Renal cortical epithelial cell (primary cell): ENCODE measurements at regions not wholly inside any gene's neighbourhood (a gene's known extent, or its start where the extent isn't known, plus 50 kb on each side); places are given as distances from the start of the nearest gene placed in this dataset.
"Not testable (repeated sequence)": the region's sequence is repeated elsewhere in the genome, so short reads cannot be mapped to it uniquely, and the experiment has no call there.

Source experiments
- DNase-seq: peaks from one replicate; pipeline ENCODE4 v3.0.0-alpha.2; 2011; ENCODE audit warnings: low read depth

GRCh38 chr1:198809247-198809646, 170.4 kb downstream of the PTPRC start:
- no peak for DNase-seq

DNA sequence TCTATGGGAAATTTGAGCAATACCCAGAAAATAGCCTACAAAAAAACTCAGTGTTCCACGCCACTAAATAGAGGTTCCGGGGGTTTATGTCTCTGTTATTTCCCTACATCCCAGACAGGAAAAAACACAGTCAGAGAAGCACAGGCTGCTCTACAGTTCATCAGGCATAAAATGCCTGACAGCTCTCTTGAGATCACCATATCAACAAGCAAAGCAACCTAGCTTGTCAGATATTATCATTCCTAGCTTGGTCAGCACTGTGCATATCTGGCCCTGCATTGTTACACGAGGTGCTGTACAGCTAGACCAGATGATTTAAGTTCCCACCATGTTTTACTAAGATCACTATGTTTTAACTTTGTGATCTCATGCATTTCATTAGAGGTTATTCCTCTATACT, 172.6 kb downstream of the PTPRC start:
- DNase-seq: no peak

DNA sequence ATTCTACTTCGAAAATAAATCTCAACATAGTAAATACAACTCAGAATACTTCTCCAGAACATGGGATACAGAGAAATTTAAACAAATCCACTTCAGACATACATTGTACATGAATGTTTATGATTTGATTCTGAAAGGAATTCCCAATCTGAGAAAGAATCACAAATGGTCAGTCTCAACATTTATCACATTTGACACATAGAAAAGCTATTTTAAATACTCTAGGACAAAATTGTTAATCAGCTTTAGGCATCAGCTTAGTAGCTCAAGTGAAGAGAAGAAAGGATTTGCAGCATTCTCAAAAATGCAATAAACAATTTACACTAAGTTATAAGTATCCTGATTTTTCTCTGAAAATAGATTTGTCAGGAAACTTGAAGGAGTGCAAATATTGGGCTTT, 184.8 kb downstream of the PTPRC start:
- DNase-seq: no peak

DNA sequence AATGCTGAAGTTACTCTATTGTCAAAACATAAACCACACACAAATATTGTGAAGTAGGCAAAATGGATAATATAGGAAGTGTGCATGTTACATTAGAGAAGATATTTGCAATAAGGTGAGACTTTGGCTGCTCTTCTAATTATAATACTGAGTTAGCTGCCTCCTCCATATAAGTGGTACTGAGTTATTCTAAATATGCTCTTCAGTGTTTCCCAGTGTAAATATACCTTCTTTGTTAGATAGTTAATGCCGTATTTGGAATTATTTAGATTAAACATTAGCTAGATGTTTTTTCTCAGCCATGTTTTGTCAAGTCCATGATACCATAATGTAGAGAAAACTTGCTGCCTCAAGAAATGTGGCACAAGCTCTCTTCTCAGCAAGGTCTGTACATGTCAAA, 186.4 kb downstream of the PTPRC start:
- no peak for DNase-seq

GRCh38 chr1:198829356-198829755, 190.5 kb downstream of the PTPRC start:
- DNase-seq: no peak

DNA sequence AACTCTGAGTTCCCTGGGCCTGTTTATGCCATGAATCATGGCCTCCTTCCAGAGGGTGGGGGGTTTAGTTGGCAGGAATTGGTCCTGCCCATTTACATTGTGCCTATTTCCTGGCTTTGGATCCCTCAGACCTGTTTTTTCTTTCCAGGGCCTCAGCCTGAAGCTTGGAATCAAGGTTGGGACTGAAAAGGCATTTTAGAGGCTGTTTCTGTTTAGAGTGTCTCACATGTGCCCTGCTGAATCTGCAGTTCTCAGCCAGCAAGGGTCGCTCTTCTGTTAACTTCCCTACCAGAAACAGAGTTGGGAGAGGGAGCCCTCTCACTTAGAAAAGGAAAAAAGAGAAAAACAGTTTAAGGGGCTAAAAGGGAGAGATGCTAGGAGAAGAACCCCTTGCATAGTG, 191.1 kb downstream of the PTPRC start:
- peak; percentile 61 for DNase-seq

- peak; percentile 83 for DNase-seq
These were observed 191.6 kb downstream of the PTPRC start for GRCh38 chr1:198830412-198830811.

DNA sequence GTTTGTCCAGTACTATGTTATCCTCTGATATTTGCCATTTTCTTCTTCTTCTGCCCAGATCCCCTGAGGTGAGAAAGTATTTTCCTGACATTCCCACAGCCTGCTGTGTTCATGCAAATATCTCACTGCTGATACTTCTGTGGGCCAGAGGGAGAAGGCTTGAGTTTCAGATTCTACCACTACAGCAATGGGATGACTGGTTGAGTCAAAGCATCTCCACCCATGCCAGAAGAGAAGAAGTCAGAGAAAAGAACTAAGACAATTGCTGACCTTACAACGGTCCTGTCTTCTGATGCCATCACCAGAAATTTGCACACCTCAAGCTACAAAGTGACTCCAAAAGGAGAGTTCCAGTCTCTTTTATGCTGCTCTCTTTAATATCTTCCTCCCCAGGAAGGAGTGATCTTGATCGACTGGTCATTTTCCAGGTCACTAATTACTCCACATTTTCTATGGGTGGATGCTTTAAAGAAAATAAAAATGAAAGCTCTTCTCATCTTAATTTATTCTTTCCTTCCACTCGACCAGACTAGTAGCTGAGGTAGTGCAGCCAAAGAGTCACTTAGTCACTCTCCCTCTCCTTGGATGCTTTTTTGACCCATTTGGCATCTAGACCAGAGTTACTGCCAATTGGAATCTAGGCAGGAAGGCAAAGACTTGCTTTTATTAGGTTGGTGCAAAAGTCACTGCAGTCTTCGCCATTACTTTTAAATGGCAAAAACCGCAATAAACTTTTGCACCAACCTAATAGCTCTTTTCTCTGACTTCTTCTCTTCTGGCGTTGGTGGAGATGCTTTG, 195.1 kb downstream of the PTPRC start:
- DNase-seq: no peak

DNA sequence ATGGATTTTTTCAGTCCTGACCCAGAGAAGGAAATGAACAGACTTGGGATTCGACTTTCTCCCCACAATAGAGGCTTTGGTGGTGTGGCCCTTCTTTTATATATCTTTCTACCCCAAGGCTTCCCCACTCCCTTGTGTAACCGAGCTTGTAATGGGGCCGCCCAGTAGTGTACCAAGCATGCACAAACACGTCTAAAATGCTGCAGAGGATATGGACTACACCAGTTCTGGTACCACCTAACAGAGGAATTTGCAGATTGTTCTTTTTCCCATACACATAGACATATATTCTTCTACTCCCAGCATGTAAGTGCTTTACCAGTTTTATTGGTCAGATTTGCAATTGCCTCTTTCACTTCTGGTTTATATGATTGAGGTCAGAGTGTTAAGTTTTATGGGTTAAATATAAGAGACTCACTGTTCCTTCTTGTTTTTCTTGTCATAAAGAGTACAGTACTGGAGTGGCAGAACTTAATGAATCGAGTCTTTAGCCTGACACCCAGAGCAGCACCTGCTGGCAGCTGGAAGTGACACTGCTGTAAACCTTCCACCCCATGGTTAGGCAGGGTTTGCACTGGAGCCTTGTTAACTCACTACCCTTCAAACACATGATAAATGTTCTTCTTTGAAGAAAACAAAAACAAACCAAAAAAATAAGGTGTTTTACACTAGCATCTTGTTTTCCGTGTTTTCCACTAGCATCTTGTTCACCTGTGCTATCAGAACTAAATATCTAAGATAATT, 198.6 kb downstream of the PTPRC start:
- DNase-seq: no peak

DNA sequence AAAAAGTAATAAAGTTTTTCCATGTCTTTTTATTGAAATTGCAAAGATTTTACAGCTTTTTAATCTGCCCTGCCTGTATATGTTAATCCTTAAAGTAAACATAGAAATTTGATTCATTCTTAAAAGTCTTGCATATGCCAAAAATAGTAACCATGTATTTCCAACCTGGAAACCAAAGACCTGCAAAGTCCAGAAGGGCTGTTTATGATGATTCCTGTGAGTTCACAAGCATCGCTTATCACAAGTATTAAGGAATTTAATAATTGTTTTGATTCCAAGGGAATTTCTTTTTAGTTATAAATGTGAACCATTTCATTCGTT, 199.1 kb downstream of the PTPRC start:
- no peak for DNase-seq

GRCh38 chr1:198841477-198841876, 202.6 kb downstream of the PTPRC start:
- DNase-seq: no peak

DNA sequence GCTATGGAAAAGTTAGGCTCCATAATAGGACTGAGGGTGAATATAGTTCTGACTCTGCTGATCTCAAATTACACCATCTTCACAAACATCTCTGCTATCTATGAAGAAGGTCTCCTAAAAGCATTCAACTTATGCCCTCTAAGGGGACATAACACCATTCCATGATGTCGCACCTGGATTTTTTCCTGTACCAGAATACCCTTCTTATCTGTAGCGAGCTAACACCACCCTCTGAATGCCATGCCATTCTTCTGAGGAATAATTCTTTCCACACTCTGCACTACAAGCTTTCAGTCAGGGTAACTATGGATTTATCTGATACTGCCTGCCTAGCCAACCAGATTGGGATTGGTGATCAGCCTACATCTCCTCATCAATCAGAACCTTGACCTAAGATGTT, 203.8 kb downstream of the PTPRC start:
- no peak for DNase-seq

DNA sequence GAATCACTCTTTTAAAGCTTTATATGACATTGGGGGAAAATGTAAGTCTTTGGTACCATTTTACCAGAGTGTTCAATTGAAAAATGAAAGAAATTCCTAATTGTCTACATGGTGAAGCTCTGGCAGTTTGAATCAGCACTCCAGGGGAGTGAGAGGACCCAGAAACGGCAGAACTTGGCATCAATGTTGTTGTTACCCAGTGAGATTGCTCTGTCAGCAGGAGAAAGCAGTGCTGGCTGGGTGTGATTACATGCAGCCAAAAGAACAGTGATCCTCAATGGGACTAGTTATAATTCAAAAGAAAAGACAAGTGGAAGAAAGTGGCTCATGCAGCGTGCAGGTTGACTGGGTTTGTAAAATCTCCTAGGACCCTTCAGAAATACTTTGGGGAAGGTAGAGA, 206.4 kb downstream of the PTPRC start:
- no peak for DNase-seq

DNA sequence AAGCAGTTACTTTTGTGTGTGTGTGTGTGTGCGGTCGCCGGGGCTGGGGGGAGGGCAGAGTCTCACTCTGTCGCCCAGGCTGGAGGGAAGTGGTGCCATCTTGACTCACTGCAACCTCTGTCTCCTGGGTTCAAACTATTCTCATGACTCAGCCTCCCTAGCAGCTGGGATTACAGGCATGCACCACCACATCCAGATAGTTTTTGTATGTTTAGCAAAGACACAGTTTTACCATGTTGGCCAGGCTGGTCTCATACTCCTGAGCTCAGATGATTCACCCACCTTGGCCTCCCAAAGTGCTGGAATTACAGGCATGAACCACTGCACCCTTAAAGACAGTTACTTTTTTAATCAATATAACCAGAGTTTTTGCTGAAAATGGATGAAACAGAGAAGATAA, 207.0 kb downstream of the PTPRC start:
- DNase-seq: peak; percentile 28

DNA sequence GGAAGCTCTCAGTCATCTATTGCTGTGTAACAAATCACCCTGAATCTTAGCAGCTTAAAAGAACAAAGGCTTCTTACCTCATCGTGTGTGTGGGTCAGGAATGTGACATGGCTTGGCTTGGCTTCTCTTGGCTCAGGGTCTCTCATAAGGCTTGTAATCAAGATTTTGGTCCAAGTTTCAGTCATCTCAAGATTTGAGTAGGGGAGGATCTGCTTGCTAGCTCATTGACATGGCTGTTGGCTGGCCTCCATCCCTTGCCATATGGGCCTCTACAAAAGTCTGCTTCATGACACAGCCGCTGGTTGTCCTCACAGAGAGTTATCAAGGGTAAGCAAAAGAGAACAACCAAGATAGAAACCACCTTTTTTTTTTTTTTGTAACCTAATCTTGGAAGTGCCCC, 207.7 kb downstream of the PTPRC start:
- no peak for DNase-seq

DNA sequence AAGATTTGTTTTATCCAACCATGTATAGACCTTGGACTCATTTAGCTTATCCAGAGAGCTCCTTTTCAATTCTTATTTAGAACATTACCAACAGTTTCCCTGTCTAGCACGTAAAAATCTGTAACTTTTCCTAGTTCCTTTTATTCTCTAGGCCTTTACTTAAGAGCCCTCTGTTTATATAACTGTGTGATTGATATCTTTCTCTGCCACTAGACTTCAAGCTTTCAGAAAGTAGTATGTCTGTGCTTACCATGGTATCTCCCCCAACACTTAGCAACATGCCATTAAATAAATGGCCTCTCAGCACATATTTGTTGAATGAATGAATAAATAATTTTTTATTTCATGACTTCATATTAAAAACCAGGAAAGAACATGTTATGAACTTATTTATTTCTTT, 209.4 kb downstream of the PTPRC start:
- no peak for DNase-seq

GRCh38 chr1:198848649-198849048, 209.8 kb downstream of the PTPRC start:
- no peak for DNase-seq

DNA sequence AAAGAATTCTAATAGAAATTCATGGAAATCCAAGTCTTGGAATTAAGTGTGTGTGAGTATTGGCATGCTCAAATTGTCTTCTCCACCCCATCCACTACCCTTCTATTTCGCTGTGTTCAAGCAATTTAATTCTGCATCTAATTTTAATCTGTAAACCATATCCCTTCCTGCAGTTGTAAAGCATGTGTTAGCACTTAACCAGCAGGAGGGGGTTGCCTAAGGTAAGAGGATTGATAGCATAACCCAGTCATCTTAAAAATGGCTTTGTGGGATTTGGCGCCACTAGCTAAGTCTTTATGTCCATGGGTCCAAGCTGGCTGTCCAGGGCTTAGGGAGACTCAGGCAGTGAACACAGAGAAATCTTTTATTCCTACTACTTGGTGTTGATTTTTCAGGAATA, 210.3 kb downstream of the PTPRC start:
- peak; percentile 31 for DNase-seq

DNA sequence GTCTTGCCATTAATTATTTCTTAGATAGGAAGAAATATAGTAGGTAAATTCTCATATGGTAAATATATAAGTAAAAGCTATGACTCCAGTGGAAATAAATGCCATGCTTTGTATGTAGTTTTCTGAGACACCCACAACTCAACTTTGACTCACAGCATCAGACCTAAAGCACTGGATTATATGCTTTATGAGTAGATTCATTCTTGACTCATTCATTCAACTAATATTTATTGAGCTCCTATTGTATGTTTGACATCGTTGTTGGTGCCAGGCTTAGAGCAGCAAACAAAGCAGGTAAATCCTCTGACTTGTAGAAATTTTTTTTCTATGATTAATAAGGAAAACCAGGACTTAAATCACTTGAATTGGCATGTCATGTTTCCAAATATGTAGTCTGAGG, 211.4 kb downstream of the PTPRC start:
- no peak for DNase-seq

DNA sequence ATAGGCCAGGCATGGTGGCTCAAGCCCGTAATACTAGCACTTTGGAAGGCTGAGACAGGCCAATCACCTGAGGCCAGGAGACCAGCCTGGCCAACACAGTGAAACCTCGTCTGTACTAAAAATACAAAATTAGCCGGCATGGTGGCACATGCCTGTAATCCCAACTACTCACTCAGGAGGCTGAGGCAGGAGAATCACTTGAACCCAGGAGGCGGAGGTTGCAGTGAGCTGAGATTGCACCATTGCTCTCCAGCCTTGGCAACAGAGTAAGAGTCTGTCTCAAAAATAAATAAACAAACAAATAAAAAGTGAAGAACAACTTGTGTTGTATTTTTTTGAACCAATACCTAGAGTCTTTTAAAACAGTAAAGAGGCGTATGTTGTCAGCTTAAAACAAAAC, 212.1 kb downstream of the PTPRC start:
- not testable (repeated sequence) for DNase-seq

- no peak for DNase-seq
These were observed 217.8 kb downstream of the PTPRC start for GRCh38 chr1:198856601-198857000.

- peak; percentile 81 for DNase-seq
These were observed 219.2 kb downstream of the PTPRC start for GRCh38 chr1:198858033-198858432.

DNA sequence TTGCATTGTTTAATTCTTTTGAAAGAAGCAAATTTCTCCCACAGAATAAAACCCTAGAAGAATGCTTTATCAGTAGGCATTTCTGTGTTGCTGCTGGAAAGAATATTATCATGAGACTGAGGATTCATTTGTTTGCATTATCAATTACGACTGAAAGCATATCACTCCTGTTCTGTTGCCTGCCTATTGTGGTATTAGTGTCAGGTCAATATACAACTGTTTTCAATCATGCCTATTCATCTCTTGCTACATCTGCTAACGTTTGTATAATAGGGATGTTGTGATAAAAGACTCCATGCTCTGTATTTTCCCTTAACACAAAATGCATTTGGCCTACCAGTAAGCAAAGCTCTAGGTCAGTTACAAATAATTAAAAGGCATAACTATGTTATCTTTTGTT, 221.5 kb downstream of the PTPRC start:
- no peak for DNase-seq

DNA sequence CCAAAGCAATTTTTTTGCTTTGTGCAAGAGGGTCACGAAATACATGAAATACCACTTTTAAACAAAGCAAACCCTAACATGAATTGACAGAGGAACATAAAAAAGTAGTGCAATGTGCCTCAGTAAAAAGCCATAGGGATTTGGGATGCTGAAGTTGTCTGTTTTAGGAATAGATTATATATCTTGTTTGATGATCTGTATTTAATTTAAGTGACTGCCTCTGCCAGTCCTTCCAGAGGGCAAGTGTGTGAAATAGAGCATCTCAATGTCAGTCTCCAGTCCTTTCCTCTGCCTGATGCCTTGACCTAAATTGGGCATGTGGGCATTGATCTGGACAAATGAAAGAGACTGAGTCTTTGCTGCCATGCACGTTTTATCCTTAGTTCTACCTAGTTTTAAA, 222.8 kb downstream of the PTPRC start:
- DNase-seq: no peak
